ENCODE measurements at regions not wholly inside any gene's neighbourhood (a gene's known extent, or its start where the extent isn't known, plus 50 kb on each side); places are given as distances from the start of the nearest gene placed in this dataset.

DNA sequence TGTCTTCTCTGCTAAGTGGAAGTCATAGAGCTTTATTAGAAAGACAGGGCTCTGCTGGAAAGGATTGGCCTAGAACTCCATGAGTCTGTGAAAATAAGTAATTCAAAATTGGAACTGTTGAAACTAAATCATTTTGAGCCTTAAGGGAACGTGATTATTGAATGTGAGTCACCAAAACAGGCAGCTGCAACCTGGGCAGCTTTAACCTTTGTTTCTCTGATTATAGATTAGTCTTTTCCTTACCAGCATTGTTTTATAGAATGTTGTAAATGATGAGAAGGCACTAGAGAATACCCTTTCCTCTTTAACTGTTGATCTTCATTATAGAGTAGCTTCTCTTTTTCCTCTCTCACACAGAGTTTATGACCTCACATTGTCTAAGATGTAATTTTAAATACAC lies 638.8 kb upstream of the SLITRK6 start:
- TF ChIP-seq POLR2AphosphoS5 (IDR thresholded peaks at IDR 0.05) = no peak
- TF ChIP-seq, protein P1, sequence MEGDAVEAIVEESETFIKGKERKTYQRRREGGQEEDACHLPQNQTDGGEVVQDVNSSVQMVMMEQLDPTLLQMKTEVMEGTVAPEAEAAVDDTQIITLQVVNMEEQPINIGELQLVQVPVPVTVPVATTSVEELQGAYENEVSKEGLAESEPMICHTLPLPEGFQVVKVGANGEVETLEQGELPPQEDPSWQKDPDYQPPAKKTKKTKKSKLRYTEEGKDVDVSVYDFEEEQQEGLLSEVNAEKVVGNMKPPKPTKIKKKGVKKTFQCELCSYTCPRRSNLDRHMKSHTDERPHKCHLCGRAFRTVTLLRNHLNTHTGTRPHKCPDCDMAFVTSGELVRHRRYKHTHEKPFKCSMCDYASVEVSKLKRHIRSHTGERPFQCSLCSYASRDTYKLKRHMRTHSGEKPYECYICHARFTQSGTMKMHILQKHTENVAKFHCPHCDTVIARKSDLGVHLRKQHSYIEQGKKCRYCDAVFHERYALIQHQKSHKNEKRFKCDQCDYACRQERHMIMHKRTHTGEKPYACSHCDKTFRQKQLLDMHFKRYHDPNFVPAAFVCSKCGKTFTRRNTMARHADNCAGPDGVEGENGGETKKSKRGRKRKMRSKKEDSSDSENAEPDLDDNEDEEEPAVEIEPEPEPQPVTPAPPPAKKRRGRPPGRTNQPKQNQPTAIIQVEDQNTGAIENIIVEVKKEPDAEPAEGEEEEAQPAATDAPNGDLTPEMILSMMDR (IDR thresholded peaks at IDR 0.05) = no peak
- no peak for TF ChIP-seq POLR2A (IDR thresholded peaks at IDR 0.05)
- no peak for TF ChIP-seq EP300 (IDR thresholded peaks at IDR 0.05)

Data from stomach (tissue), 4 donors.